H9 (cell line): ENCODE measurements at regions not wholly inside any gene's neighbourhood (a gene's known extent, or its start where the extent isn't known, plus 50 kb on each side); places are given as distances from the start of the nearest gene placed in this dataset.

Experiments used
- DNase-seq: peaks from one replicate; pipeline ENCODE4 v3.0.0-alpha.2; 2017
- H2AFZ ChIP-seq: one replicate; pipeline ENCODE4 v1.6.1; 2013; ENCODE audit warnings: mild to moderate bottlenecking, low read length, control low read depth, moderate library complexity
- H2AK5ac ChIP-seq: 2 replicates; pipeline ENCODE4 v1.6.1; 2013; ENCODE audit warnings: low read length, control low read depth, mixed read lengths; ENCODE audit not compliant: insufficient read length
- H2BK120ac ChIP-seq: one replicate; pipeline ENCODE4 v1.6.1; 2013; ENCODE audit warnings: low read depth, mild to moderate bottlenecking, low read length, control low read depth, inconsistent platforms; ENCODE audit not compliant: poor library complexity, severe bottlenecking
- H2BK12ac ChIP-seq: 2 replicates; pipeline ENCODE4 v1.6.1; 2013; ENCODE audit warnings: low read length, control low read depth, mixed read lengths, low read depth; ENCODE audit not compliant: insufficient read length
- H2BK15ac ChIP-seq: 2 replicates; pipeline ENCODE4 v1.6.1; 2013; ENCODE audit warnings: low read depth, low read length, control low read depth
- H2BK20ac ChIP-seq: one replicate; pipeline ENCODE4 v1.6.1; 2013; ENCODE audit warnings: low read depth, mild to moderate bottlenecking, low read length, control low read depth, inconsistent platforms; ENCODE audit not compliant: poor library complexity, severe bottlenecking
- H2BK5ac ChIP-seq: 2 replicates; pipeline ENCODE4 v1.6.1; 2013; ENCODE audit warnings: low read length, control low read depth, mixed read lengths; ENCODE audit not compliant: insufficient read length
- H3K14ac ChIP-seq: 2 replicates; pipeline ENCODE4 v1.6.1; 2013; ENCODE audit warnings: low read length, control low read depth; ENCODE audit not compliant: insufficient read depth
- H3K18ac ChIP-seq: 2 replicates; pipeline ENCODE4 v1.6.1; 2013; ENCODE audit warnings: low read depth, mild to moderate bottlenecking, mixed read lengths, low read length, control low read depth; ENCODE audit not compliant: insufficient read length
- H3K23ac ChIP-seq: 2 replicates; pipeline ENCODE4 v1.6.1; 2013; ENCODE audit warnings: low read length, control low read depth, mixed read lengths, low read depth; ENCODE audit not compliant: insufficient read length
- H3K23me2 ChIP-seq: 2 replicates; pipeline ENCODE4 v1.6.1; 2013; ENCODE audit warnings: low read depth, mild to moderate bottlenecking, mixed read lengths, low read length, control low read depth; ENCODE audit not compliant: insufficient read length, poor library complexity, severe bottlenecking
- H3K27ac ChIP-seq: 2 replicates; pipeline ENCODE4 v1.5.1; 2013; ENCODE audit warnings: low read length, control low read depth, mixed read lengths, low read depth; ENCODE audit not compliant: insufficient read length
- H3K27me3 ChIP-seq: 2 replicates; pipeline ENCODE4 v1.6.1; 2013; ENCODE audit warnings: low read length, control low read depth, inconsistent platforms; ENCODE audit not compliant: insufficient read depth
- H3K4ac ChIP-seq: 2 replicates; pipeline ENCODE4 v1.6.1; 2013; ENCODE audit warnings: low read depth, mild to moderate bottlenecking, control low read depth, inconsistent platforms, low read length, moderate library complexity
- H3K4me1 ChIP-seq: 2 replicates; pipeline ENCODE4 v1.6.1; 2013; ENCODE audit warnings: low read length, control low read depth, inconsistent platforms; ENCODE audit not compliant: insufficient read depth
- H3K4me2 ChIP-seq: 2 replicates; pipeline ENCODE4 v1.6.1; 2013; ENCODE audit warnings: low read length, control low read depth, mixed read lengths; ENCODE audit not compliant: insufficient read length, insufficient read depth
- H3K56ac ChIP-seq: 2 replicates; pipeline ENCODE4 v1.6.1; 2013; ENCODE audit warnings: low read depth, mild to moderate bottlenecking, mixed read lengths, low read length, control low read depth; ENCODE audit not compliant: insufficient read length
- H3K79me1 ChIP-seq: 2 replicates; pipeline ENCODE4 v1.6.1; 2013; ENCODE audit warnings: low read depth, mild to moderate bottlenecking, moderate library complexity, low read length, control low read depth, inconsistent platforms; ENCODE audit not compliant: insufficient read depth, poor library complexity, severe bottlenecking
- H3K79me2 ChIP-seq: 2 replicates; pipeline ENCODE4 v1.6.1; 2013; ENCODE audit warnings: low read length, control low read depth, inconsistent platforms; ENCODE audit not compliant: insufficient read depth
- H3K9ac ChIP-seq: 2 replicates; pipeline ENCODE4 v1.6.1; 2013; ENCODE audit warnings: low read length, control low read depth, mixed read lengths; ENCODE audit not compliant: insufficient read length; ENCODE audit errors: extremely low read depth
- H3K9me3 ChIP-seq: one replicate; pipeline ENCODE4 v1.6.1; 2013; ENCODE audit warnings: low read depth, low read length, inconsistent platforms; ENCODE audit not compliant: control insufficient read depth
- H3T11ph ChIP-seq: one replicate; pipeline ENCODE4 v1.6.1; 2013; ENCODE audit warnings: mild to moderate bottlenecking, low read length, control low read depth, inconsistent platforms
- H4K20me1 ChIP-seq: one replicate; pipeline ENCODE4 v1.6.1; 2013; ENCODE audit not compliant: control insufficient read depth, insufficient read length, insufficient read depth
- H4K5ac ChIP-seq: 2 replicates; pipeline ENCODE4 v1.6.1; 2013; ENCODE audit warnings: low read depth, mild to moderate bottlenecking, mixed read lengths, low read length, control low read depth; ENCODE audit not compliant: insufficient read length
- H4K8ac ChIP-seq: replicated peaks from 2 replicates; pipeline ENCODE4 v1.6.1; 2013; ENCODE audit warnings: low read length, control low read depth, mixed read lengths, low read depth; ENCODE audit not compliant: insufficient read length
- H4K91ac ChIP-seq: 2 replicates; pipeline ENCODE4 v1.6.1; 2013; ENCODE audit warnings: low read depth, mild to moderate bottlenecking, moderate library complexity, mixed read lengths, low read length, control low read depth; ENCODE audit not compliant: insufficient read length
- H3K27ac Mint-ChIP-seq, 3 experiments: 2 replicates in 2 of 3; 3 replicates in 1 of 3; pipeline ENCODE4 v1.8.0; 2020 to 2021; ENCODE audit warnings: mixed read lengths in 3 of 3, mild to moderate bottlenecking in 1 of 3, moderate library complexity in 1 of 3
- H3K27me3 Mint-ChIP-seq: 2 replicates; pipeline ENCODE4 v1.8.0; 2021; ENCODE audit warnings: low read depth, mild to moderate bottlenecking, moderate library complexity, mixed read lengths
- H3K36me3 Mint-ChIP-seq, 3 experiments: 2 replicates in 2 of 3; 3 replicates in 1 of 3; pipeline ENCODE4 v1.8.0; 2020 to 2021; ENCODE audit warnings: low read depth in 3 of 3, mixed read lengths in 3 of 3; ENCODE audit not compliant: insufficient read depth in 1 of 3
- H3K4me1 Mint-ChIP-seq, 2 experiments: 2 replicates each; pipeline ENCODE4 v1.8.0; 2020; ENCODE audit warnings: mixed read lengths in 2 of 2
- H3K4me3 Mint-ChIP-seq, 2 experiments: 2 replicates in 1 of 2; 3 replicates in 1 of 2; pipeline ENCODE4 v1.8.0; 2020 to 2021; ENCODE audit warnings: mild to moderate bottlenecking in 2 of 2, mixed read lengths in 2 of 2, moderate library complexity in 1 of 2
- H3K9me3 Mint-ChIP-seq, 2 experiments: 2 replicates in 1 of 2; 3 replicates in 1 of 2; pipeline ENCODE4 v1.8.0; 2020; ENCODE audit warnings: mild to moderate bottlenecking in 2 of 2, mixed read lengths in 2 of 2, moderate library complexity in 1 of 2
- WGBS: extraction: QIAGEN DNeasy Blood & Tissue Kit; methylation state at CpG from one replicate; pipeline ENCODE4 v1.1.7; 2013; ENCODE audit warnings: missing lambda C conversion rate, low lambda C conversion rate, mixed read lengths; ENCODE audit not compliant: insufficient read length; ENCODE audit errors: extremely low coverage; 5-methylcytosine and 5-hydroxymethylcytosine counted together
- TF ChIP-seq, protein P1 (sequence below): fragments of 200-600 bp; sonication (generic); conservative IDR thresholded peaks from 3 replicates; pipeline ENCODE4 v1.8.0; 2021; ENCODE audit warnings: antibody characterized with exemption, mild to moderate bottlenecking

DNA sequence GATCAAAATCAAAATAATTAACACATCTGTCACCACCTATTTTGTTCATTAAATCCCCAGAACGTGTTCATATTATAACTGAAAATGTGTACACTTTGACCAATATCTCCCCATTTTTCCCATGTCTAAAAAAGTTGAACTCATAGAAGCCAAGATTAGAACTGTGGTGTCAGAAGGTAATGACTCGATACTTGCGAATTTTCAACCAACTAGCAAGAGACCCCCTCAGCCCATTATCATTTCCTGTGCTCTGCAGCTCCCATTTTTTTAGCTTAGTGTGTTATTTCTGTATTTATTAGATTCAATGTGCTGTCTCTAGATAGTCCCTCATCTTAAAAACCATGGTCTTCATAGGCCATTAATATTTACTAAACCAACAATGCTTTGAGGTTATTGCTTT, 248.7 kb upstream of the PIK3C3 start:
- no peaks in the 10 kb centered on the region for H4K20me1 ChIP-seq
- no CpG with 5 or more reads among the region's 3 CpGs for WGBS
- no peaks in the 10 kb centered on the region for H3K36me3 Mint-ChIP-seq

More for the DNA sequence above, 248.7 kb upstream of the PIK3C3 start:
- H3K4me1 Mint-ChIP-seq: peaks cover 2 to 9% of the 10 kb centered on the region in 2 experiments; a peak in 3 of 4 replicates
- Histone ChIP-seq H3K27me3 (no peaks in the 10 kb centered on the region), H2BK120ac (no peak overlapping the region), H4K8ac (no peak overlapping the region), H3K23ac (no peak overlapping the region), H2BK12ac (no peak overlapping the region), H3K23me2 (no peaks in the 10 kb centered on the region), H2AK5ac (no peak overlapping the region), H3K27ac (no peak overlapping the region), H3K9ac (no peak overlapping the region), H3K79me2 (no peaks in the 10 kb centered on the region), H2BK15ac (no peak overlapping the region), H3K18ac (no peak overlapping the region), H3T11ph (no peak overlapping the region), H3K14ac (no peak overlapping the region), H3K4me2 (no peak overlapping the region), H3K56ac (no peak overlapping the region), H4K91ac (no peak overlapping the region), H3K4ac (no peak overlapping the region), H2AFZ (no peak overlapping the region), H3K9me3 (no peaks in the 10 kb centered on the region), H2BK5ac (no peak overlapping the region), H3K4me1 (peaks cover 2% of the 10 kb centered on the region; the same call in 1 of the 2 replicates), H2BK20ac (no peak overlapping the region), H3K79me1 (no peaks in the 10 kb centered on the region), H4K5ac (no peak overlapping the region)
- TF ChIP-seq, protein P1, sequence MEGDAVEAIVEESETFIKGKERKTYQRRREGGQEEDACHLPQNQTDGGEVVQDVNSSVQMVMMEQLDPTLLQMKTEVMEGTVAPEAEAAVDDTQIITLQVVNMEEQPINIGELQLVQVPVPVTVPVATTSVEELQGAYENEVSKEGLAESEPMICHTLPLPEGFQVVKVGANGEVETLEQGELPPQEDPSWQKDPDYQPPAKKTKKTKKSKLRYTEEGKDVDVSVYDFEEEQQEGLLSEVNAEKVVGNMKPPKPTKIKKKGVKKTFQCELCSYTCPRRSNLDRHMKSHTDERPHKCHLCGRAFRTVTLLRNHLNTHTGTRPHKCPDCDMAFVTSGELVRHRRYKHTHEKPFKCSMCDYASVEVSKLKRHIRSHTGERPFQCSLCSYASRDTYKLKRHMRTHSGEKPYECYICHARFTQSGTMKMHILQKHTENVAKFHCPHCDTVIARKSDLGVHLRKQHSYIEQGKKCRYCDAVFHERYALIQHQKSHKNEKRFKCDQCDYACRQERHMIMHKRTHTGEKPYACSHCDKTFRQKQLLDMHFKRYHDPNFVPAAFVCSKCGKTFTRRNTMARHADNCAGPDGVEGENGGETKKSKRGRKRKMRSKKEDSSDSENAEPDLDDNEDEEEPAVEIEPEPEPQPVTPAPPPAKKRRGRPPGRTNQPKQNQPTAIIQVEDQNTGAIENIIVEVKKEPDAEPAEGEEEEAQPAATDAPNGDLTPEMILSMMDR: no peak
- H3K4me3 Mint-ChIP-seq: no peak overlapping the region
- H3K27ac Mint-ChIP-seq: no peak overlapping the region
- H3K27me3 Mint-ChIP-seq: no peaks in the 10 kb centered on the region; the same call in 1 of the 2 replicates
- DNase-seq: no peak
- no peaks in the 10 kb centered on the region for H3K9me3 Mint-ChIP-seq
